ENCODE measurements at regions not wholly inside any gene's neighbourhood (a gene's known extent, or its start where the extent isn't known, plus 50 kb on each side); places are given as distances from the start of the nearest gene placed in this dataset.

DNA sequence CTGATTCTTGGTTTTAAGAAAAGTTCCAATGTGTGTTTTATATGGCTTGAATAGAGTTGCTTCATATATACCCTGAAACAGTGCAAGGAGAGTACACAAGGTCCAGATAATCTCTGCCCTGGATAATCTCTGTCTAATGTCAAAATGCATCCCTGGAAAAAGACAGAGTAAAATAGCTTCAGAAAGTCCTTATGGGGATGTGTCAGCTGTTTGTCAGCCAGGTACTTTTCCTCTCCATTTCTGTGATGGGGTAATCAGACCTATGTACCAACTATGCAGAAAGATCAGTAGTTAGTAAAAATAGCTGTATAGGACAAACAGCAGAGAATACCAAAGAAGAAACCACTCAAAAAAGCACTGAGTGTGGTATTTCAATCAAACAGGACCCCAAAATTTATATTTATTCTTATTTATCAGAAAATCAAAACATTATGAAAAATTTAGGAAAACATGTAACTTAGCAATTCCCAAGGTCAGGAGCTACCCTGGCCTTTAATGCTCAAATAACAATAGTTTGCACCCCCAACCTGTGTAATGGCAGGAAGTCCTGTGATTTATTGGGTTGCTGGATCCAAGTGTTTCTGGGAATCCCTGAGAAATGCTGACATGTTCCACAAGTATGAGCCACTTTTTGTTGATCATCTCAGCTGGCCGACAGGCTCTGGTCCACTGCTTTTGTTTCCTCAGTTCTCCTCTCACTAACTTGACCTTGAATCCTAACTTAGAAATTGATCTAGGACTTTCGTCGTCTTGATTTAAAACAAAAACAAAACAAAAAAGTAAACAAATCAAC is 69.6 kb downstream of the MDH1 start:
- no peaks in the 10 kb centered on the region for H3K4me1 Mint-ChIP-seq
- no peak overlapping the region for H3K27ac Mint-ChIP-seq
- ATAC-seq: no peak
- H3K27me3 Mint-ChIP-seq: peaks cover 5% of the 10 kb centered on the region
- H3K4me3 Mint-ChIP-seq: no peak overlapping the region
- H3K9me3 Mint-ChIP-seq: peaks cover 0 to 3% of the 10 kb centered on the region in 2 donors
- no peak for DNase-seq

DNA sequence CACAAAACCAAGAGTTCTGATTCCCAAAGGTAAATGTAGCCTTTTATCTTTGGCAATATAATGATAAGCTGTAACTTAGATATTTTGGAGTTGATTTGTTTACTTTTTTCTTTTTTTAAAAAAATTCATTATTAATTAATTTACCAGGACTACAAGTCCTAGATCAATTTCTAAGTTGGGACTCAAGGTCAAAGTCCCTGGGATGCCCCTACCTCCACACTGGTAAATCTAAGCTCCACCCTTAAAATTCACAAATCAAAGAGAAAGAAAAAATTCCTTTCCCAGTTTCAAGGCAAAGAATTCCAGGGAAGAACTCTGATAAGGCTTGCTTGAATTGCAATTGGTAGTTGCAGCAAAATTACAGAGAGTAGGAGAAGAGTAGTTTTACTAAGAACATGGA is 71.3 kb downstream of the MDH1 start:
- Mint-ChIP-seq H3K9me3 (peaks cover 0 to 3% of the 10 kb centered on the region in 2 donors), H3K4me1 (no peaks in the 10 kb centered on the region)

DNA sequence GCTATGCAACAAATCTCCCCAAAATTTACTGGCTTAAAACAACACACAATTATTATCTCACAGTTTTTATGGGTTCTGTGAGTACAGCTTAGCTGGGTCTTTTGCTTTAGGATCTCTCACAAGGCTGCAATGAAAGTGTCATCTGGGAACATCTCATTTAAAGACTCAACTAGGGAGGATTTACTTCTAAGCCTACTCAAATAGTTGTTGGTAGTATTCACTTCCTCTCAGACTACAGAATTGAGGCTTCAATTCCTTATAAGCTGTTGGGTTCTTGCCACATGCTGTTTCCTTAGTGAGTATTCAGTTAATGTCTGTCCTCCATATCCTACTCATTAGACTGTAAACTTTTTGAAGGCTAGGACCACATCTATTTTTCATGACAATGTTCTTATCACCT is 72.3 kb downstream of the MDH1 start:
- no peak for ATAC-seq
- Mint-ChIP-seq H3K27ac (no peak overlapping the region), H3K4me3 (no peak overlapping the region), H3K4me1 (no peaks in the 10 kb centered on the region), H3K27me3 (peaks cover 15% of the 10 kb centered on the region), H3K9me3 (peaks cover 0 to 3% of the 10 kb centered on the region in 2 donors)
- no peak for DNase-seq

More for the DNA sequence above, 71.3 kb downstream of the MDH1 start:
- Mint-ChIP-seq H3K27me3 (peaks cover 15% of the 10 kb centered on the region), H3K4me3 (no peak overlapping the region), H3K27ac (no peak overlapping the region)
- DNase-seq: no peak
- no peak for ATAC-seq

DNA sequence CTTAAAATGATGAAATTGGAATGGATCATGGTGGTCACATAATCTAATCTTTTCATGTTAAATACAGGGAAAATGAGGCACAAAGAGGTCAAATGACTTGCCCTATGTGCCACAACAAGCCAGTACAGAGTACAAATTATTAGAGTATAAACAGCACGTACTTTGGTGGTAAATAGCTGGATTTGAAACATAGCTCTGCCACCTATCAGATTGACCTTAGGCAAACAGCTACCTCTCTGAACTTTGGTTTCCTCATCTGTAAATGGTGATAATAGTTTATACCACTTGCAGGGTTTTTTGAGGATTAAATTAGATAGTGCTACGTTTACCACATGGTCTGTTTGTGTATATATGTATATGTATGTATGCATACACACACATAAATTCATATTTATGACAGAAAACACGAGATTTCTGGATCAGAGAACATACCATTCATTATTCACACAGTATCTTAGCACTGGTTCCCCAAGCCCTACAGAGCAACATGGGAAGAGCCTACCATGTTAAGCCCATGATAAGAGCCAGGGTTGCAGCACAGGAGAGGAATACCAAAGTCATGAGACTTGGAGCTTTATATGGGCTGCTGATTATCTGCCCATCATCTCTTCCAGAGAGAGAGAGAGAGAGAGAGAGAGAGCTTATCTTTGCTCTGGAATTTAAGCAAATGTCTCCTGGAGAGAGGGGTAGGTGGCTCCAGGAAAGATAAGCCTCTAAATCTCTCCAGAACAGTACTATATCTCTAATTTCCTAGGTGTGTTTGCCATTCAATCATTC is 73.5 kb downstream of the MDH1 start:
- H3K27me3 Mint-ChIP-seq: peaks cover 15% of the 10 kb centered on the region
- H3K9me3 Mint-ChIP-seq: no peaks in the 10 kb centered on the region
- DNase-seq (no peak), ATAC-seq (no peak)
- no peak overlapping the region for H3K27ac Mint-ChIP-seq
- H3K4me3 Mint-ChIP-seq: no peak overlapping the region
- no peaks in the 10 kb centered on the region for H3K4me1 Mint-ChIP-seq

DNA sequence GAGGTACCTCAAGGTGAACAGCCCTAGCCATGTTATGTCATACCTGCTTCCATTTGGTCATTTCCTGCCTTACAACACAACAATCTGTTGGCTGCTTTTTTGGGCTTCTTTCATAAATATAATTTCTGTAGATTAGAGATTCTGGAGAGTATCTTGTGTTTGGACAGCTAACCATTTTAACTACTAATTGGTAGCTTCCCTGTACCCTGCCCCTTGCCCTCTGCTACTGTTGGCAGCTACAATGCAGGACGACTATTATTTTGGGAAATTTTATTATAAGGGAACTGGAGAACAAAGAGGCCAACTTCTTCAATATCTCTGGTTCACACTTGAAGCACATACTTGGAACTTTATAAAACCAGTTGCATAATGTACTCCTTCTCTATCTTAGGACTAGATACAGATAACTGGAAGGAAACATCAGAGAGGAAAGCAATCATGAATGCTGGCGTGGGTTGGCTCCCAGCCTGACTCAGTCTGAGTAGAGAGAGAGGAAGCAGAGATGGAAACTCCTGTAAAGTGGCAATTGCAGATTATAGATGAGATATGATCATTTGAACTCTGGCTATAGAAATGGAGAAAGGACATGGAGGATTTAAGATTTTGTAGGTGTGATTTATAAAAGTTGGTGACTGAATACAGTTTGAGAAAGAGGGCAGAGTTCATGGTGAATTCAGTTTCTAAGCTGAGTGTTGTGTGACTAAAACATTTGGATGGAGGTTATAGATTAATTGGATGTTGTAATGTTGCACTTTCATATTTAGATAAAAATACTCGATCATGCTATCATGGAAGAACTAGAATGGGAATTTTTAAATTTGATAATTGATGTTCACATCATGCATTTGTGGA is 74.5 kb downstream of the MDH1 start:
- H3K4me3 Mint-ChIP-seq: no peak overlapping the region
- DNase-seq (no peak), ATAC-seq (no peak)
- peaks cover 15% of the 10 kb centered on the region for H3K27me3 Mint-ChIP-seq
- H3K9me3 Mint-ChIP-seq: no peaks in the 10 kb centered on the region
- H3K4me1 Mint-ChIP-seq: no peaks in the 10 kb centered on the region
- no peak overlapping the region for H3K27ac Mint-ChIP-seq

DNA sequence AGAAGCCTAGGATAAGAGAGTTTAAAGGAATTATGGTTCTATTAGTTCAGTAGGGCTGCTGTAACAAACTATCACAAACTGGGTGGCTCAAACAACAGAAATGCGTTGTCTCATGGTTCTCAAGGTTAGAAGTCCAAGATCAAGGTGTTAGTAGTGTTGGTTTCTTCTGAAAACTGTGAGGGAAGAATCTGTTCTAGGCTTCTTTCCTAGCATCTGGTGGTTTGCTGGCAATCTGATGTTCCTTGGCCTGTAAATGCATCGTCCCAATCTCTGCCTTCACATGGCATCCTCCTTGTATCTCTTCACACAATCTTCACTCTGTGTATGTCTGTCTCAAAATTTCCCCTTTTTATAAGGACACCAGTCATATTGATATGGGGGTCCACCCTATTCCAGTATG is 76.3 kb downstream of the MDH1 start:
- DNase-seq: no peak

DNA sequence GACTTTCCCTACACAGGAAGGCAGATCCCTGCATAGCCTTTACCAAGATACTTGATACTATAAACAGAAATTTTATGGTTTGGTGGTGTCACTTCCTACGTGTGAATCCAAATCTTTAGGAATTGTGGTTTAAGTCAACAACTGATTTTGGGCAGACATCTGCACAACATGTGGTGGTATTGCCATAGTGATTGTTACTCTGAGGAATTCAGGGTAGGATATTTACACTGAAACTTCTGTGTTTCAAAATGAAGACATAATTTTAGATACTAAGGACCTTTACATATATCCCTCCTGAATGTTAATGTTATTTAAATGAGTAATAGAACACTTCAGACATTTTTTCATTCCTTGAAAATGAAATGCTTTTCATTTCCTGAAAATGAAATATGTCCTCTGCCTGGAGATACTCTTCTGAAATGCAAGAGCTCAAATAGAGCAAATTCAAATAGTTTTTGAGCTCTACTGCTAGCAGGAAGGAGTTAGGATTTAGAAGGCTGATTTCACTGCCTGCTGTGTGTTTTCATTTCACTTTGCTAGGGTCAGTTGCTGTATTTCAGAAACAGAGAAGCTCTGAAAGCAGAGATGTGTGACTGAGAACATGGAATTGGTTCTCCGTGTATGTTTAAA is 77.2 kb downstream of the MDH1 start:
- H3K27ac Mint-ChIP-seq: no peak overlapping the region
- H3K4me3 Mint-ChIP-seq: no peak overlapping the region
- ATAC-seq: no peak
- DNase-seq: no peak
- no peaks in the 10 kb centered on the region for H3K9me3 Mint-ChIP-seq
- H3K4me1 Mint-ChIP-seq: no peaks in the 10 kb centered on the region
- H3K27me3 Mint-ChIP-seq: peaks cover 15% of the 10 kb centered on the region

More for the DNA sequence above, 76.3 kb downstream of the MDH1 start:
- Mint-ChIP-seq H3K4me3 (no peak overlapping the region), H3K4me1 (no peaks in the 10 kb centered on the region), H3K27me3 (peaks cover 15% of the 10 kb centered on the region), H3K9me3 (no peaks in the 10 kb centered on the region), H3K27ac (no peak overlapping the region)
- ATAC-seq: no peak

DNA sequence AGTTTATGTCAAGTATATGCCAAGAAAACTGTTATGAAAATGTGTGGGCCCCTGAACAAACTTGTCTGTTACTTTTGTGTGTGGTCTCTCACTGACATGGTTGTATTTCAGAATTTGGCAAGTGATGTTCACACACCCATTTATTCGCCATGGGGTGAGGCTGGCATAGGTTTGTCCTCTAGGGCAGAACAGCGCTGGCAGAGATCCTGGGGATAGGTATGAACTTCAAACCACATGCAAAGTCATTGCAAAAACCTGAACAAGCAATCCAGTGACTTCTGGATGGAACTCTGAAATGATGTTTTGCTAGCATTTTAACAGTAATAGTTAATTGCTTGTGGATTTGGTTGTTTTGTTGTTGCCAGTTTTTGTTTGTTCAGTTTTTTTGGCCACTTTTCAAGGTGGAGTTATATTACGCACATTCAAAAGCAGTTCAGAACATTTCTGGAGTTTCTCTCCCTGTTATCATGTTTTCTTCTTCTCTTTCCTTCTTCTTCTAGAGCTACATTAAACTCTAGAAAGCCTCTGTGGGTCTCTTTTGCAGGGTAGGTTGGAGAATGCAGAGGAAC is 78.5 kb downstream of the MDH1 start:
- no peak for DNase-seq
- ATAC-seq: no peak
- no peaks in the 10 kb centered on the region for H3K4me1 Mint-ChIP-seq
- H3K9me3 Mint-ChIP-seq: no peaks in the 10 kb centered on the region
- no peak overlapping the region for H3K4me3 Mint-ChIP-seq
- peaks cover 15% of the 10 kb centered on the region for H3K27me3 Mint-ChIP-seq
- H3K27ac Mint-ChIP-seq: no peak overlapping the region

DNA sequence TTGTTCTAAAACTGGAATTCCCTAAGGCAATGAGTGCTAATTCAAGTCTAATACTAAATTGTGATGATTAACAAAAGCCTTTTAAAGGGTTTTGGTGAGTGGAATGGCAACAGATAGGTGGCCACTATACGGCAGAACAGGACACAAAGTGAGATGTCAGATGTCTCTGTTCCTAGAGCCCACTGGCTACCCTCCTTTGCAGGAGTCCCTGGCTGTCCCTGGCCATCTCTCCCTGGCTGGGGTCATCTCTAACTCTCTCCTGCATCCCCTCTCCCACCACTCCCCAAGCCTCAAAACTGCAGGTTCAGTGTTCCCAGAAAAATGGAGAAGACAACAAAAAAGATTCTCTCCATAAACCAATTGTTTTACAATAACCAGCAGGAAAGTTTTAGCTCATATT is 79.2 kb downstream of the MDH1 start:
- DNase-seq: no peak
- ATAC-seq: no peak
- Mint-ChIP-seq H3K27ac (no peak overlapping the region), H3K4me1 (no peaks in the 10 kb centered on the region), H3K4me3 (no peak overlapping the region), H3K9me3 (no peaks in the 10 kb centered on the region), H3K27me3 (peaks cover 13% of the 10 kb centered on the region)

DNA sequence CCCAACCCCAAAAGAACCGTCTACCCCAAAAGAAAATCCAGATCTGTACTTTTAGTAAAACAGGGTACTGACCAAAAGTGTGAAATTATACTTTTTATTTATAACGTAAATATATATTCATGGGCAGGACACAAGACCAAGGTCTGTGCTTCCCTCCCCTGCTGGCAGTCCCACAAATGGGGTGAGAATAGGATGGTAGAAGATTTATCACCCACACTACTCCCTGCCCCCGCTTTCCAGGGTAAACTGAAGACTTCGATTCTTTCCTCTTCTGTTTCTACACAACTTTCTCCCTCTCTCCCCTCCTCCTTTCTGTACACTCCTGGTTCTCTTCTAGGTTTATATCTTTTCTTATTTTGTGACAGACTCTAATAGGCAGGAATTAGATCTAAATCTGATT is 79.7 kb downstream of the MDH1 start:
- no peaks in the 10 kb centered on the region for H3K4me1 Mint-ChIP-seq
- H3K4me3 Mint-ChIP-seq: no peak overlapping the region
- H3K27me3 Mint-ChIP-seq: peaks cover 8% of the 10 kb centered on the region

DNA sequence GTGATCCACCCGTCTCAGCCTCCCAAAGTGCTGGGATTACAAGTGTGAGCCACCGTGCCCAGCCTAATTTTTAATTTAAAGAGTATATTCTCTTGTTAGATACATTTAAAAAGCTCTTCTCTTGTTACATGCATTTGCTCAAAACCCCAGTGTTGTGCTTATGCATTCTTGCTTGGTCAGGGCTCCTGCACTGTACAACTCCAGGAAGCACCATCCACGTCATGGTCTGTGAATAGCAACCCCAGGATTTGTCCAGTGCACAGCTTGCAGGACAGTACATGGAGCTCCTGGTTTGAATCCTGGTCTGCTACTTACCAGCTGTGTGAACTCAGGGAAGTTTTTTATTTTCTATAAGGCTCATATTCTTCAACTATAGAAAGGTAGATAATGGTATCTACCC is 80.8 kb downstream of the MDH1 start:
- Mint-ChIP-seq H3K4me1 (no peaks in the 10 kb centered on the region), H3K9me3 (no peaks in the 10 kb centered on the region), H3K27ac (no peak overlapping the region), H3K4me3 (no peak overlapping the region), H3K27me3 (no peaks in the 10 kb centered on the region)
- ATAC-seq (no peak), DNase-seq (no peak)

More for the DNA sequence above, 79.7 kb downstream of the MDH1 start:
- no peak for ATAC-seq
- no peak for DNase-seq
- H3K9me3 Mint-ChIP-seq: no peaks in the 10 kb centered on the region
- H3K27ac Mint-ChIP-seq: no peak overlapping the region

DNA sequence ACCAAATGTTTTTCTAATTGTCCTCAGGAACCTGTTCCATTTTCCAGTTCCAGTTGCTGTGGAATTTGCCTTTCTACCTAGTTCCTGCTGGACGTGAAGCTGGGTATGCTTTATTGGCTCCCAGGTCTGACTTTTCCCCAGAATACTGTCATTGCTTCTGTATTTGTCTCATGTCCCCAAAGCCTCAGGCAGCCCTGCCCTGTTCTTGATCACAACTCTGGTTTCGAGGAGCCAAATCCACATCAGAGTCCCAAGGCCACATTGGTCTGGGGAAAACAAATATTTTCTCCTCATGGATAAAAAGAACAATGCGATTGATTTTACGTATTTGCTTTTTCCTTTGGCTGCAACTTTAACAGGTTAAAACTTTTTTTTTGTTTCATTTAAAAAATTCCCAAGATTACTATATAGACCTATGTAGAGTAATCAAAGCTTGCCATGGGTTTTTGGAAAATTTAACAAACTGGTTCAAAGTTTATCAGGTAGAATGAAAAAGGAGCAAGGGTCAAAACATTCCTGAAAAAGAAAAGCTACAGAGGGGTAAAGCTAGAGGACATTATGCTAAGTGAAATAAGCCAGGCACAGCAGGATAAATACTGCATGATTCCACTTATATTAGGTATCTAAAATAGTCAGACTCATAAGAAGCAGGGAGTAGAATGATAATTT is 85.2 kb downstream of the MDH1 start:
- peaks cover 21% of the 10 kb centered on the region for H3K4me1 Mint-ChIP-seq

DNA sequence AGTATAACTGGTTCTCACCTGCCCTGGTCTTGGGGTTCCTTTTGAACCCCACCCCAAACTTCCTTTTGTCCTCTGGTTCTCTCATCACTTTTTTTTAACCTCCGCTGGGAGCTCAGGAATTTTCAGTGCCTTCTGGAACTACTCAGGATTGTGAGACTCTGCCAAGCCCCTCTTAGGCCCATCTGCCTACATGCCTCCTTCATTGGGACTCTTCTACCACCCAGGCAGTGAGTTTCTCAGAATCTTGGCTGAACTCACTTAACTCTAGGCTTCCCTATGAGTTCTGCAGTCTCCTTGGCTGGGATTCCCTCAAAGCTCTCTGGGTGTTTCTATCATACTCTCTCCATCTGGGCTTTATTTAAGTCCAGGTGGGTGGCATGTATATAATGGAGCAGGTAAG is 86.3 kb downstream of the MDH1 start:
- Mint-ChIP-seq H3K4me1 (peaks cover 21% of the 10 kb centered on the region), H3K27me3 (no peaks in the 10 kb centered on the region), H3K27ac (no peak overlapping the region), H3K4me3 (no peak overlapping the region), H3K9me3 (peaks cover 0 to 5% of the 10 kb centered on the region in 2 donors)
- DNase-seq (no peak), ATAC-seq (no peak)

More for the DNA sequence above, 85.2 kb downstream of the MDH1 start:
- no peak for ATAC-seq
- H3K27ac Mint-ChIP-seq: peak overlapping the region in 1 of 2 donors; percentile 3
- H3K9me3 Mint-ChIP-seq: peaks cover 0 to 5% of the 10 kb centered on the region in 2 donors
- no peak for DNase-seq
- no peak overlapping the region for H3K4me3 Mint-ChIP-seq
- H3K27me3 Mint-ChIP-seq: no peaks in the 10 kb centered on the region

DNA sequence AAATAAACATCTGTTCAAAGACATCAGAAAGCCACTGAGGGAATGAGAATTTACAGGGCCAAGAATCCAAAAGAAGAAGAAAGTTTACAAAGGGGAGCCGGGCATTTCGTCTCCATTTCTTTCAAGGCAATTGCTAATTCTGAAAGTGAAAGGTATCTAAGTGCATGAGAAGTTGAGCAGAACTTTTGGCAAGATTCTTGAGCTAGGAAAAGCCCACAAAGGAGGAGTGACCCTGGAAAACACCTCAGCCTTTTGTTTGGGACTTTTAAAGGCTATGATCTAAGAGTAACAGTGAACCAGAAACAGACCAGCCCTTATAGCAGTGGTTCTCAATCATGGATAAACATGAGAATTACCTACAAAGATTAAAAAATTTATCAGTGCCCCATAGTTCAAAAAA is 87.4 kb downstream of the MDH1 start:
- Mint-ChIP-seq H3K9me3 (peaks cover 0 to 5% of the 10 kb centered on the region in 2 donors), H3K4me1 (peaks cover 21% of the 10 kb centered on the region), H3K4me3 (no peak overlapping the region), H3K27me3 (no peaks in the 10 kb centered on the region), H3K27ac (peak overlapping the region in 1 of 2 donors; percentile 17)
- ATAC-seq: no peak
- no peak for DNase-seq
